ENCODE measurements at regions not wholly inside any gene's neighbourhood (a gene's known extent, or its start where the extent isn't known, plus 50 kb on each side); places are given as distances from the start of the nearest gene placed in this dataset.
"Not testable (repeated sequence)": the region's sequence is repeated elsewhere in the genome, so short reads cannot be mapped to it uniquely, and the experiment has no call there.

GRCh38 chr6:140773276-140773675, 1359.4 kb upstream of the GJE1 start:
- DNase-seq (ENCODE audit: low read depth in 2 of 2), result no peak

GRCh38 chr6:140772576-140772975, 1360.1 kb upstream of the GJE1 start:
- DNase-seq (ENCODE audit: low read depth in 2 of 2), result no peak

GRCh38 chr6:140768133-140768532, 1364.6 kb upstream of the GJE1 start:
- no peak for DNase-seq (ENCODE audit: low read depth in 2 of 2)

DNA sequence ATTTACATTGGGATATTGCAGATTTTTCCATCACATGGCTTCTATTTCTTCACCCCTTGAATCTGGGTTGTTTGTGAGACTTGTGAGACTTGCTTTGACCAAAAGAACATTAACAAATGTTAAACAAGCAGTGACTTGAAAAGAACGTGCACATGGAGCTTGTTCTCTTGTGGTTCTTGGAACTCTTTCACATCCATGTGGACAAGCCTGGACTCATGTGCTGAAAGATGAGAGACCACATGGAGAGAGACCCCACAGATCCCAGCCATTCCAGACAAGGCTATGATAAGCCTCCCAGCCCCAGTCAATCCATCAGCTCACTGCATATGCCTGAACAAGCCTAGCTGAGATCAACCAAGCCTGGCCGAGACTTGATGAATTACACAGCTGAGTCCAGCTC, 1365.7 kb upstream of the GJE1 start:
- DNase-seq (ENCODE audit: low read depth in 2 of 2), result no peak

DNA sequence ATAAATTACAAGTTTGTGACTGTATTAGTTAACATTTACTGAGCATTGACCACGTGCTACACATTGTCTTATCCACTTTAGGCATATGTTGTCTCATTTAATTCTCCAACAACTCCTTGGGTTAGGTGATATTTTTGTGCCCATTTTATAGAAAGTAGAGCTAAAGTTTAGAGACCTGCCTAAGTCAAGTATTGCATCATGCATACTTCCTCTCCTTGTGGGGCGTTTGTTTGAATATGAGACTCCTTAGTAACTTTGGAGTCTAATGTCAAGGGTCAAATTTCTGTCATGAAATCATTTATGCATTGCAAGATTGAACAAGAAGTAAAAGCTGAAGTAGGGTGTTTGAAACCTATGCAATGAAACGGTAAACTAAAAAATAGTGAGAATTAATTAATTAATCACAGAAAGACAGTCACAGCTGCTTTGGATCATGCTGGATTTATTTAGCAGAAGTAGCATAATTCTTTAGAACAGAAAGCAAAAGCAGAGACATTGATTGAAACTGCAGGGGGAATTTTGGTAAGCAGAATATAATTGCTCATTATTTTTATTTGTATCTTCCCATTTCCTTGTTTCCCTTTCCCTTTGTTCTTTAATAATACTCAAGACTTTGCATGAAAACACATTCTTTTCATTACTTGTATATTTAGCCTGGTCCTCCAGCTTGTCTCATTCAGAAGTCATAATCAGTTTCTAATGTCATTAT, 1374.4 kb upstream of the GJE1 start:
- DNase-seq (ENCODE audit: low read depth in 2 of 2), result no peak

- DNase-seq (ENCODE audit: low read depth in 2 of 2), result no peak
Measured at GRCh38 chr6:140752234-140752633, 1377.8 kb upstream of the CITED2 start.

DNA sequence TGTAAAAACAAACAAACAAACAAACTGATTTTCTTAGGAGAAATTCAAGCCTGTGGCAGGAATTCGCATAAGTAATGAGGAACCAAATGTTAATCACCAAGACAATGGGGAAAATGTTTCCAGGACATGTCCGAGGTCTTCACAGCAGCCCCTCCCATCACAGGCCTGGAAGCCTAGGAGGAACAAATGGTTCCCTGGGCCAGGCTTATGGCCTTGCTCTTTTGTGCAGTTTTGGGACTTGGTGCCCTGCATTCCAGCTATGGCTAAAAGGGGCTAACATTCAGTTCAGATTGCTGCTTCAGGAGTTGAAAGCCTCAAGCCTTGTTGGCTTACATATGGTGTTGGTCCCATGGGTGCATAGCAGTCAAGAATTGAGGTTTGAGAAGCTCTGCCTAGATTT, 1372.7 kb upstream of the CITED2 start:
- no peak for DNase-seq (ENCODE audit: low read depth in 2 of 2)

GRCh38 chr6:140744659-140745320, 1370.3 kb upstream of the CITED2 start:
- DNase-seq (ENCODE audit: low read depth in 2 of 2), result no peak

DNA sequence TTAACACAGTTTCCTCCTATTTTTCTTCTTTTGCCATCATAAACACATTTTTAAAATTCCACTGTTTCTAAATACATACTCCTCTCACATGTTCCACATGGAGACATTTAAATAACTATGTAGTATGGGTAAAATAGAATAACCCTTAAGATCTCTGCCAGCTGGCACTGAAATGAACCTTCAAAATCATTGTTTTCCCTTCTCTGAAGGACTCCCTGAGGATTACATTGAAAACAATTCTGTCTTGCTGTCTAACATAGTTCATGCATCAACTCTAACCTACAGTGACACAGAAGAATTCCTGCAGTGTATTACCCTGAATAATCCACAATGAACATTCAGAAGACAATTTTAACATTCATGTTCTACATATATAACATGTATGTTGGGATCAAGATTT, 1361.8 kb upstream of the CITED2 start:
- no peak for DNase-seq (ENCODE audit: low read depth in 2 of 2)

DNA sequence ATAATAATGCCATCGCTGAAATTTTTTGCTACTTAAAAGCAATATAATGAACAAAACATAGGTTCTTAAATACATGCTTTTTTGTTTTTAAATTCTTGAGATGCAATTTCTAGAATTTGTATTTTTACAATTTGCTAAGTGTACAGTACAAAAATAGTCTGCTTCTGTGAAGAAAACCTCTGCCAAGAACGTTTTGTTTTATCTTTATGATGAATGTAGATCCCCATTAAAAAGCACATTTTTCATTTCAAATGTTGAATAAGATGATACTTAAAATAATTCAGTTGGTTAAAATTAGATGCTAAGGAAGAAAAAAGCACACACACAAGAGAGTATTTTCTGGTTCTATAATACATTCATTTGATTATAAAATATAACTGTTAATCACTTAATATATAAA, 1358.5 kb upstream of the CITED2 start:
- no peak for DNase-seq (ENCODE audit: low read depth in 2 of 2)

DNA sequence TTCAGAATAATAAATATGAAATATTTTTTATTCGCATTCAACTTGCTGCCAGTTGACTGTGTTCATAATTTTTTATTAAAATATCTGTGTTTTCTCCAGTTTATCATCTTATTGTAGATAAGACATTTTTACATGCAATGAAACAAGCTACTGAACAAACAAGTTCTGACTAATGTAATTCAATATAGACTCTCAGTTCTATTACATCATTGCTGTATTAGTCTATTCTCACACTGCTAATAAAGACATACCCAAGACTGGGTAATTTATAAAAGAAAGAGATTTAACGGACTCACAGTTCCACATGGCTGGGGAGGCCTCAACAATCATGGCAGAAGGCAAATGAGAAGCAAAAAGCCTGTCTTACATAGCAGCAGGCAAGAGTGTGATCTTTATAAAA, 1357.7 kb upstream of the CITED2 start:
- no peak for DNase-seq (ENCODE audit: low read depth in 2 of 2)

- no peak for DNase-seq (ENCODE audit: low read depth in 2 of 2)
Measured at GRCh38 chr6:140731741-140732140, 1357.3 kb upstream of the CITED2 start.

DNA sequence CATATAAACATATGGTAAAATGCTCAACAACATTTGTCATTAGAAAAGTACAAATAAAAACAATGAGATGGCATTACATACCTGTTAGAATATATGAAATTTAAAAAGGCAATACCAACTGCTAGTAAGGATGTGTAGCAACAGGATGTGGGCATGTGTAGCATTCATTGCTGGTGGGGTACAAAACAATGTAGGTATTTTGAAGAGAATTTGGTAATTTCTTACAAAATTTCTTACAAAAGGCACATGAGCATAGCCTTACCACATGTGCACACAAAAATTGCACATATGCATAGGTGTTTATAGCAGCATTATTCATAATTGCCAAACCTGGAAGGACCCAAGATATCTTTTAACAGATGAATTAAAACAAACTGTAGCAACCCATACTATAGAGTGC, 1355.1 kb upstream of the CITED2 start:
- no peak for DNase-seq (ENCODE audit: low read depth in 2 of 2)

DNA sequence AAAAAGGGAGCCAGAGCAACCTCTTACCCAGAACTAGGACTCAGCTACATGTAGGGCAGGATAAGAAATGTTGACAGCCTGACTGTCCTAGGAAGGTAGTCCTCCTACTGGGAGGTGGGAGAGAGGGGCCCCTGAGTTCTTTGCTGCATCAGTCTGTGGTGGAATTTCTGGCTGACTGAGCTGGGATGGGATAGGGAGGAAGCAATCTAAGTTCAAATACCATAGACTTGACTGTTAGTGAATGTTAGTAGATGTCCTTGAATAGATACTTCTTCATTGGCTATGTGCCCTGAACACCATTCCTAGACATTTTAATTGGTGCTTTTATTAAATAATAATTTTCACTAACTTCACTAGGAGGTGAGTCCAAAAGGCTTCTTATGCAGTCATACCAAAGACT, 1343.6 kb upstream of the CITED2 start:
- no peak for DNase-seq (ENCODE audit: low read depth in 2 of 2)

DNA sequence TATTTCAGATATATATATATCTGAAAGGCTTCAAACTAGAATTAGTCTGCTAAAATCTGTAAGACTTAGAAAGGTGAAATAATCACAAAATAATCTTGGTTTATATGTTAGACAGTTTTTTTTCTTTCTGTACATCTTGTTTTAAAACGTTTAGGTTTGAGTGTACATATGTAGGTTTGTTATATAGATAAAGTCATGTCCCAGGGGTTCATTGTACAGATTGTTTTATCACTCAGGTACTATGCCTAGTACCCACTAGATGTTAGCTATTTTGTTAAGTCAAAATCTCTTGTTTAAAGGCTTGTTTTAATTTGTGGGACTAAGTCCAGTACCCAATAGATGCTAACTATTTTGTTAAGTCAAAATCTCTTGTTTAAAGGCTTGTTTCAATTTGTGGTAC, 1339.0 kb upstream of the CITED2 start:
- no peak for DNase-seq (ENCODE audit: low read depth in 2 of 2)

- DNase-seq (ENCODE audit: low read depth in 2 of 2), result no peak
Measured at GRCh38 chr6:140711019-140711613, 1336.7 kb upstream of the CITED2 start.

GRCh38 chr6:140708441-140708840, 1334.0 kb upstream of the CITED2 start:
- DNase-seq (ENCODE audit: low read depth in 2 of 2), result no peak

GRCh38 chr6:140704008-140704407, 1329.6 kb upstream of the CITED2 start:
- DNase-seq (ENCODE audit: low read depth in 2 of 2), result not testable (repeated sequence)

DNA sequence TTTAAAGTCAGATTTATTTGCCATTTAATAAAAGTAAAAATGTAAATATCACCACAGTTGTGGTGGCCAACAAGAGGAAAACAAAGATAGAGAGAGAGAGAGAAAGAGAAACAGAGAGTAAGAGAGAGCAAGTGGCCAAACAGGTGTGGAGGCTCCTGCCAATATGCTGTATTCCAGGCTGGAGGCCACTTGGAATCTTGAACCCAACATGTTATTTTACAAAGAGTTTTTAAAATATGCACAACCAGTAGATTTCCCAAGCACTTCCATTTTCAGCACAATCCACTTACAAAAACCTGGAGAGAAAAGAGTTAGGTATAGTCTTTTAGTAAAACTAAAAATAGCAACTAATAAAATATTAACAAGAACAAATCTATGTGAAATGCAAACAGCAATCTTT, 1323.1 kb upstream of the CITED2 start:
- no peak for DNase-seq (ENCODE audit: low read depth in 2 of 2)

GRCh38 chr6:140684776-140685550, 1310.5 kb upstream of the CITED2 start:
- no peak for DNase-seq (ENCODE audit: low read depth in 2 of 2)

DNA sequence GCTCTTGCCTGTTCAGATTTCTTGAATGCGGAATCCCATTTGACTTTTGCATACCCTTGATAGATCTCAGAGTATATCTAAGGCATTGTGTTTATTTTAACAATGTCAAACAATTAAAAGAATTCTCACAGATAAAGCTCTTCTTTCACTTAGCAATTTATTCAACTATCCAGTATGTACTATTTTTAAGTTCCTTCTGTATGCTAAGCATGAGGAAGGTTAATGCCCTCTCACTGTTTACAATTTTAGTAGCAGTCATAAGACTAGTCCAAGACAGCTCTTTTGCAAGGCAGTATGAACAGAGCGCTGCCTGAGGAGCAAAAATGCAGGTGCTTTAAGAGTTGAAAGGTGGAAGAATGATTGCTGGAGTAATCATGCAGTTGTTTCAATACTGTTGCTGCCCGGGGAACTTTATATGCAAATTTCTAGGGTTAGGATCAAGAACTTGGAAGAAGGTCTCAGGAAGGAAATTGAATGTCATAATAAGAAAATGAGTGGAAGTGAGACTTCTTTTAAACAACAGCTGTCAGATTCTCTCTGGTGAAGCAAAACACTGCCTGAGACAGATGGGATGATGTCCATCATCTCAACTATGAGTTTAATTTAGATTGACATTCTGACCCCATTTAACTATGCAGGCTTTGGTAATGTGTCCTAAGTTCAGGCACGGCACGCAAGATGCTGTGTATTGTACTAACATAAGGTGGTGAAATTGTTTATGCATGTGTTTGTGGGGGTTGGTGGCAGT, 1303.5 kb upstream of the CITED2 start:
- no peak for DNase-seq (ENCODE audit: low read depth in 2 of 2)

DNA sequence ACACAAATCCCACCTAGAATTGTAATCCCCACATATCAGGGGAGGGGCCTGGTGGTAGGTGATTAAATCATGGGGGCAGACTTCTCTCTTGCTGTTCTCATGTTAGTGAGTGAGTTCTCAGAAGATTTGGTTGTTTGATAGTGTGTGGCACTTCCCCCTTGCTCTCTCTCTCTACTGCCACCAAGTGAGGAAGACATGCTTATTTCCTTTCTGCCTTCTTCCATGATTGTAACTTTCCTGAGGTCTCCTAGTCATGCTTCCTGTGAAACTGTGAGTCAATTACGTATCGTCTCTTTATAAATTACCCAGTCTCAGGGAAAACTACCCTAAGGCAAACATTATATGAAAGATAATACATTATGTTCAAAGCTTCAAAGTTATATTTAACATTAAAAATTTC, 1297.5 kb upstream of the CITED2 start:
- DNase-seq (ENCODE audit: low read depth in 2 of 2), result no peak

Measured in stimulated activated CD8-positive, alpha-beta memory T cell treated with anti-CD3 and anti-CD28 coated beads, Interleukin-7, amount 100 ng/mL, for 4 hours (primary cell).